Activated CD8-positive, alpha-beta memory T cell treated with anti-CD3 and anti-CD28 coated beads, Interleukin-2, amount 10 ng/mL, durations not matched to agents 7 days and 5 days (primary cell): ENCODE measurements at regions not wholly inside any gene's neighbourhood (a gene's known extent, or its start where the extent isn't known, plus 50 kb on each side); places are given as distances from the start of the nearest gene placed in this dataset.
A peak's percentile ranks its signal among the peaks of the same experiment; 100 is the strongest.

Experiments
- ATAC-seq: fragments of 150-1000 bp; cut with Tn5 transposase; one replicate; pipeline ENCODE4 v1.10.0; 2021; ENCODE audit warnings: moderate library complexity
- CTCF ChIA-PET: fragments of 350-600 bp; sonication (Branson Sonifier 250); formaldehyde crosslinking; loops from one replicate; lab custom pipeline; 2021; ENCODE audit warnings: antibody characterized with exemption; lab: Charles Lee
- DNase-seq: peaks from one replicate; pipeline ENCODE4 v3.0.0-alpha.2; 2020
- H3K27ac Mint-ChIP-seq: one replicate; pipeline ENCODE4 v1.8.0; 2021; ENCODE audit warnings: mild to moderate bottlenecking, mixed read lengths
- H3K27me3 Mint-ChIP-seq: one replicate; pipeline ENCODE4 v1.8.0; 2021; ENCODE audit warnings: mixed read lengths
- H3K36me3 Mint-ChIP-seq: one replicate; pipeline ENCODE4 v1.8.0; 2021; ENCODE audit warnings: mild to moderate bottlenecking, mixed read lengths
- H3K4me1 Mint-ChIP-seq: one replicate; pipeline ENCODE4 v1.8.0; 2021; ENCODE audit warnings: mixed read lengths
- H3K4me3 Mint-ChIP-seq: one replicate; pipeline ENCODE4 v1.8.0; 2021; ENCODE audit warnings: mild to moderate bottlenecking, moderate library complexity, mixed read lengths
- H3K9me3 Mint-ChIP-seq: one replicate; pipeline ENCODE4 v1.8.0; 2022; ENCODE audit warnings: low read depth, mixed read lengths

GRCh38 chr10:45509491-45509890, 135.5 kb downstream of the ALOX5 start:
- ATAC-seq (no peak), DNase-seq (no peak)
- Mint-ChIP-seq H3K36me3 (peaks cover 2% of the 10 kb centered on the region), H3K4me1 (no peaks in the 10 kb centered on the region), H3K9me3 (no peaks in the 10 kb centered on the region), H3K4me3 (no peak overlapping the region), H3K27me3 (no peaks in the 10 kb centered on the region), H3K27ac (no peak overlapping the region)
- CTCF ChIA-PET = no interaction called here

GRCh38 chr10:45505311-45505710, 131.3 kb downstream of the ALOX5 start:
- DNase-seq = no peak
- ATAC-seq = no peak
- no peak overlapping the region for H3K4me3 Mint-ChIP-seq
- H3K27ac Mint-ChIP-seq = no peak overlapping the region
- peaks cover 2% of the 10 kb centered on the region for H3K36me3 Mint-ChIP-seq
- CTCF ChIA-PET = no interaction called here
- no peaks in the 10 kb centered on the region for H3K27me3 Mint-ChIP-seq
- H3K4me1 Mint-ChIP-seq = peaks cover 2% of the 10 kb centered on the region
- H3K9me3 Mint-ChIP-seq = no peaks in the 10 kb centered on the region

GRCh38 chr10:45502458-45502857, 128.4 kb downstream of the ALOX5 start:
- no peaks in the 10 kb centered on the region for H3K27me3 Mint-ChIP-seq
- H3K9me3 Mint-ChIP-seq = peaks cover under 1% of the 10 kb centered on the region
- peaks cover 10% of the 10 kb centered on the region for H3K36me3 Mint-ChIP-seq
- H3K4me1 Mint-ChIP-seq = peaks cover 4% of the 10 kb centered on the region
- no peak overlapping the region for H3K27ac Mint-ChIP-seq
- no peak for DNase-seq
- CTCF ChIA-PET = no interaction called here
- no peak for ATAC-seq
- H3K4me3 Mint-ChIP-seq = no peak overlapping the region

GRCh38 chr10:45501791-45502190, 127.8 kb downstream of the ALOX5 start:
- no peaks in the 10 kb centered on the region for H3K27me3 Mint-ChIP-seq
- CTCF ChIA-PET = no interaction called here
- H3K4me1 Mint-ChIP-seq = peaks cover 8% of the 10 kb centered on the region
- peaks cover 13% of the 10 kb centered on the region for H3K36me3 Mint-ChIP-seq
- H3K27ac Mint-ChIP-seq = no peak overlapping the region
- H3K4me3 Mint-ChIP-seq = no peak overlapping the region
- ATAC-seq = no peak
- peaks cover 5% of the 10 kb centered on the region for H3K9me3 Mint-ChIP-seq
- no peak for DNase-seq

GRCh38 chr10:45500798-45501197, 126.8 kb downstream of the ALOX5 start:
- H3K4me1 Mint-ChIP-seq = peaks cover 11% of the 10 kb centered on the region
- no peak for ATAC-seq
- H3K27ac Mint-ChIP-seq = no peak overlapping the region
- H3K9me3 Mint-ChIP-seq = peaks cover 8% of the 10 kb centered on the region
- no peak overlapping the region for H3K4me3 Mint-ChIP-seq
- no peaks in the 10 kb centered on the region for H3K27me3 Mint-ChIP-seq
- peaks cover 17% of the 10 kb centered on the region for H3K36me3 Mint-ChIP-seq
- no peak for DNase-seq
- CTCF ChIA-PET = no interaction called here

GRCh38 chr10:45500304-45500703, 126.3 kb downstream of the ALOX5 start:
- H3K4me1 Mint-ChIP-seq = peaks cover 15% of the 10 kb centered on the region
- H3K27ac Mint-ChIP-seq = no peak overlapping the region
- H3K36me3 Mint-ChIP-seq = peaks cover 21% of the 10 kb centered on the region
- no peak for DNase-seq
- no peak for ATAC-seq
- no peak overlapping the region for H3K4me3 Mint-ChIP-seq
- CTCF ChIA-PET = no interaction called here
- no peaks in the 10 kb centered on the region for H3K27me3 Mint-ChIP-seq
- peaks cover 12% of the 10 kb centered on the region for H3K9me3 Mint-ChIP-seq

GRCh38 chr10:45495438-45496152, 121.6 kb downstream of the ALOX5 start:
- ATAC-seq = no peak
- DNase-seq = no peak
- CTCF ChIA-PET = no interaction called here
- H3K27me3 Mint-ChIP-seq = no peaks in the 10 kb centered on the region
- H3K4me1 Mint-ChIP-seq = peaks cover 13% of the 10 kb centered on the region
- peaks cover 22% of the 10 kb centered on the region for H3K9me3 Mint-ChIP-seq
- H3K27ac Mint-ChIP-seq = peak overlapping the region; percentile 69
- no peak overlapping the region for H3K4me3 Mint-ChIP-seq
- H3K36me3 Mint-ChIP-seq = peaks cover 35% of the 10 kb centered on the region
